IMR-90 (cell line): ENCODE measurements at regions not wholly inside any gene's neighbourhood (a gene's known extent, or its start where the extent isn't known, plus 50 kb on each side); places are given as distances from the start of the nearest gene placed in this dataset.

Source experiments
- ATAC-seq: fragments of 200-7000 bp; cut with Tn5 transposase; 2 replicates; pipeline ENCODE4 v1.9.1; 2020; ENCODE audit warnings: low read depth, mild to moderate bottlenecking, moderate library complexity
- BruUV-seq: library from RNA; stranded (reverse); fragments of 400-500 nt; replicated peaks from 2 replicates; lab custom pipeline; 2021; lab: Mats Ljungman, UMichigan
- CTCF ChIA-PET: fragments of 300-600 bp; formaldehyde crosslinking; extraction: SDS; loops from one replicate; lab custom pipeline; 2021; ENCODE audit warnings: antibody characterized with exemption; lab: Yijun Ruan, JAX
- POLR2A ChIA-PET: fragments of 300-600 bp; sonication (Branson Sonifier 250); formaldehyde crosslinking; loops from one replicate; lab custom pipeline; 2022; ENCODE audit warnings: antibody characterized with exemption; ENCODE audit not compliant: unreplicated experiment; lab: Charles Lee
- DNase-seq: peaks from one replicate; pipeline ENCODE4 v3.0.0; 2013
- H2AFZ ChIP-seq: replicated peaks from 2 replicates; pipeline ENCODE3; 2013; ENCODE audit warnings: low read length, mild to moderate bottlenecking; ENCODE audit not compliant: poor library complexity
- H2AK5ac ChIP-seq: 2 replicates; pipeline ENCODE4 v1.6.1; 2013; ENCODE audit warnings: low read depth, low read length, inconsistent platforms
- H2AK9ac ChIP-seq: replicated peaks from 2 replicates; pipeline ENCODE3; 2013; ENCODE audit warnings: mild to moderate bottlenecking, low read depth, low read length, moderate library complexity; ENCODE audit not compliant: poor library complexity
- H2BK120ac ChIP-seq: 2 replicates; pipeline ENCODE4 v1.6.1; 2013; ENCODE audit warnings: low read depth, low read length, inconsistent platforms
- H2BK15ac ChIP-seq: 3 replicates; pipeline ENCODE4 v1.6.1; 2013; ENCODE audit warnings: low read depth, low read length, inconsistent platforms
- H2BK20ac ChIP-seq: 2 replicates; pipeline ENCODE4 v1.6.1; 2013; ENCODE audit warnings: low read depth, mild to moderate bottlenecking, inconsistent platforms, low read length, moderate library complexity
- H2BK5ac ChIP-seq: 2 replicates; pipeline ENCODE4 v1.6.1; 2013; ENCODE audit warnings: mild to moderate bottlenecking, low read depth, low read length, inconsistent platforms; ENCODE audit not compliant: poor library complexity, severe bottlenecking
- H3K14ac ChIP-seq: replicated peaks from 2 replicates; pipeline ENCODE4 v1.6.1; 2013; ENCODE audit warnings: low read depth, low read length, inconsistent platforms
- H3K18ac ChIP-seq: 2 replicates; pipeline ENCODE4 v1.6.1; 2013; ENCODE audit warnings: low read depth, low read length, control low read depth
- H3K23ac ChIP-seq: 2 replicates; pipeline ENCODE4 v1.6.1; 2013; ENCODE audit warnings: low read depth, low read length, inconsistent platforms
- H3K27ac ChIP-seq: 2 replicates; pipeline ENCODE4 v1.5.1; 2013; ENCODE audit warnings: mild to moderate bottlenecking, control low read depth, low read length; ENCODE audit not compliant: insufficient read depth
- H3K27me3 ChIP-seq: 2 replicates; pipeline ENCODE4 v1.6.1; 2013; ENCODE audit warnings: low read length; ENCODE audit not compliant: control insufficient read depth, insufficient read depth
- H3K36me3 ChIP-seq: 2 replicates; pipeline ENCODE4 v1.6.1; 2013; ENCODE audit warnings: low read length, mixed read lengths; ENCODE audit not compliant: control insufficient read depth, insufficient read depth
- H3K4ac ChIP-seq: 2 replicates; pipeline ENCODE4 v1.6.1; 2013; ENCODE audit warnings: low read depth, low read length, inconsistent platforms
- H3K4me1 ChIP-seq: 2 replicates; pipeline ENCODE4 v1.6.1; 2013; ENCODE audit warnings: low read length, mixed read lengths; ENCODE audit not compliant: control insufficient read depth, insufficient read depth
- H3K4me2 ChIP-seq: 2 replicates; pipeline ENCODE4 v1.6.1; 2013; ENCODE audit warnings: low read depth, mild to moderate bottlenecking, control low read depth, low read length, moderate library complexity
- H3K4me3 ChIP-seq: 2 replicates; pipeline ENCODE4 v1.5.1; 2013; ENCODE audit warnings: low read depth, mild to moderate bottlenecking, control low read depth, low read length, moderate library complexity; ENCODE audit not compliant: insufficient read depth
- H3K56ac ChIP-seq: 2 replicates; pipeline ENCODE4 v1.6.1; 2013; ENCODE audit warnings: low read length, inconsistent platforms; ENCODE audit not compliant: insufficient read depth; ENCODE audit errors: extremely low read depth
- H3K79me1 ChIP-seq, 2 experiments: 2 replicates each; pipeline ENCODE4 v1.6.1; 2013; ENCODE audit warnings: low read length in 2 of 2, inconsistent platforms in 1 of 2, low read depth in 1 of 2
- H3K9ac ChIP-seq: 2 replicates; pipeline ENCODE4 v1.6.1; 2013; ENCODE audit warnings: low read depth, low read length, control low read depth
- H3K9me1 ChIP-seq: 2 replicates; pipeline ENCODE4 v1.6.1; 2013; ENCODE audit warnings: low read length, inconsistent platforms; ENCODE audit not compliant: insufficient read depth
- H3K9me3 ChIP-seq: 2 replicates; pipeline ENCODE4 v1.6.1; 2013; ENCODE audit warnings: low read length; ENCODE audit not compliant: control insufficient read depth, insufficient read depth
- H4K20me1 ChIP-seq: 2 replicates; pipeline ENCODE4 v1.6.1; 2013; ENCODE audit warnings: low read length, inconsistent platforms; ENCODE audit not compliant: insufficient read depth
- H4K5ac ChIP-seq: 2 replicates; pipeline ENCODE4 v1.6.1; 2013; ENCODE audit warnings: mild to moderate bottlenecking, low read depth, low read length, control low read depth
- H4K8ac ChIP-seq, 2 experiments: 2 replicates each; pipeline ENCODE4 v1.6.1; 2013; ENCODE audit warnings: low read depth in 2 of 2, low read length in 2 of 2, control low read depth in 1 of 2, inconsistent platforms in 1 of 2
- H4K91ac ChIP-seq: 2 replicates; pipeline ENCODE4 v1.6.1; 2013; ENCODE audit warnings: low read depth, low read length, inconsistent platforms; ENCODE audit not compliant: insufficient read depth
- BHLHE40 ChIP-seq: fragments of 150-350 bp; IDR thresholded peaks from 2 replicates; pipeline ENCODE4 v1.6.1; 2016; ENCODE audit warnings: mild to moderate bottlenecking, low read depth, low read length
- CEBPB ChIP-seq: IDR thresholded peaks from 2 replicates; pipeline ENCODE4 v1.6.1; 2012; ENCODE audit warnings: low read depth, low read length, improper control_type of control experiment
- CHD1 ChIP-seq: IDR thresholded peaks from 2 replicates; pipeline ENCODE4 v1.6.1; 2012; ENCODE audit warnings: low read depth, low read length, improper control_type of control experiment
- FOS ChIP-seq: fragments of 150-350 bp; IDR thresholded peaks from 2 replicates; pipeline ENCODE4 v1.6.1; 2016; ENCODE audit warnings: low read depth, low read length
- MAFK ChIP-seq: IDR thresholded peaks from 2 replicates; pipeline ENCODE4 v1.6.1; 2012; ENCODE audit warnings: low read depth, low read length, improper control_type of control experiment
- MAZ ChIP-seq: IDR thresholded peaks from 2 replicates; pipeline ENCODE4 v1.6.1; 2012; ENCODE audit warnings: low read depth, mild to moderate bottlenecking, low read length, improper control_type of control experiment, moderate library complexity, borderline replicate concordance
- MXI1 ChIP-seq: IDR thresholded peaks from 2 replicates; pipeline ENCODE4 v1.6.1; 2012; ENCODE audit warnings: low read depth, mild to moderate bottlenecking, low read length, moderate library complexity, borderline replicate concordance
- NFE2L2 ChIP-seq: fragments of 150-350 bp; IDR thresholded peaks from 2 replicates; pipeline ENCODE4 v1.6.1; 2016; ENCODE audit warnings: low read depth, mild to moderate bottlenecking, low read length
- POLR2A ChIP-seq: IDR thresholded peaks from 2 replicates; pipeline ENCODE4 v1.6.1; 2012; ENCODE audit warnings: mild to moderate bottlenecking, low read depth, low read length
- RCOR1 ChIP-seq: IDR thresholded peaks from 2 replicates; pipeline ENCODE4 v1.6.1; 2012; ENCODE audit warnings: mild to moderate bottlenecking, low read length, improper control_type of control experiment; ENCODE audit not compliant: insufficient replicate concordance
- RFX5 ChIP-seq: IDR thresholded peaks from 2 replicates; pipeline ENCODE4 v1.8.0; 2012; ENCODE audit warnings: low read depth, mild to moderate bottlenecking, low read length, moderate library complexity
- SMC3 ChIP-seq: fragments of 150-350 bp; IDR thresholded peaks from 2 replicates; pipeline ENCODE4 v1.6.1; 2016; ENCODE audit warnings: low read depth, mild to moderate bottlenecking, antibody characterized with exemption, low read length, moderate library complexity
- WGBS, 2 experiments: methylation state at CpG; one replicate each; pipeline versions ENCODE4 v1.1.5 to v1.1.7; 2013; ENCODE audit warnings: missing lambda C conversion rate in 2 of 2; ENCODE audit not compliant: insufficient read length in 1 of 2; ENCODE audit errors: extremely low coverage in 2 of 2; 5-methylcytosine and 5-hydroxymethylcytosine counted together
- dilution Hi-C: fragments of 300-500 bp; cut with HindIII; formaldehyde crosslinking; loops from one replicate; pipeline ENCODE4 v1.14.3; 2018; ENCODE audit warnings: low sequenced_read_pairs; ENCODE audit not compliant: unreplicated experiment
- in situ Hi-C: fragments of 300-500 bp; cut with MboI; formaldehyde crosslinking; loops from 3 replicates; pipeline ENCODE4 v1.14.3; 2019; ENCODE audit warnings: low sequenced_read_pairs, inconsistent platforms, mixed read lengths
- intact Hi-C: fragments of 100-400 bp; cut with micrococcal nuclease; formaldehyde crosslinking; loops from 2 replicates; pipeline ENCODE4 v1.10.0; 2022
- TF ChIP-seq, protein P1 (sequence below): fragments of 150-350 bp; IDR thresholded peaks from 2 replicates; pipeline ENCODE4 v1.6.1; 2017; ENCODE audit warnings: mild to moderate bottlenecking, antibody characterized with exemption, low read length, low read depth
- TF ChIP-seq, protein P2 (sequence below): fragments of 150-350 bp; IDR thresholded peaks from 2 replicates; pipeline ENCODE4 v1.6.1; 2016; ENCODE audit warnings: low read depth, mild to moderate bottlenecking, low read length, moderate library complexity, borderline replicate concordance
- TF ChIP-seq, protein P3 (sequence below): conservative IDR thresholded peaks from 2 replicates; pipeline ENCODE4 v1.5.1; 2012; ENCODE audit warnings: mild to moderate bottlenecking, low read depth, low read length, improper control_type of control experiment

DNA sequence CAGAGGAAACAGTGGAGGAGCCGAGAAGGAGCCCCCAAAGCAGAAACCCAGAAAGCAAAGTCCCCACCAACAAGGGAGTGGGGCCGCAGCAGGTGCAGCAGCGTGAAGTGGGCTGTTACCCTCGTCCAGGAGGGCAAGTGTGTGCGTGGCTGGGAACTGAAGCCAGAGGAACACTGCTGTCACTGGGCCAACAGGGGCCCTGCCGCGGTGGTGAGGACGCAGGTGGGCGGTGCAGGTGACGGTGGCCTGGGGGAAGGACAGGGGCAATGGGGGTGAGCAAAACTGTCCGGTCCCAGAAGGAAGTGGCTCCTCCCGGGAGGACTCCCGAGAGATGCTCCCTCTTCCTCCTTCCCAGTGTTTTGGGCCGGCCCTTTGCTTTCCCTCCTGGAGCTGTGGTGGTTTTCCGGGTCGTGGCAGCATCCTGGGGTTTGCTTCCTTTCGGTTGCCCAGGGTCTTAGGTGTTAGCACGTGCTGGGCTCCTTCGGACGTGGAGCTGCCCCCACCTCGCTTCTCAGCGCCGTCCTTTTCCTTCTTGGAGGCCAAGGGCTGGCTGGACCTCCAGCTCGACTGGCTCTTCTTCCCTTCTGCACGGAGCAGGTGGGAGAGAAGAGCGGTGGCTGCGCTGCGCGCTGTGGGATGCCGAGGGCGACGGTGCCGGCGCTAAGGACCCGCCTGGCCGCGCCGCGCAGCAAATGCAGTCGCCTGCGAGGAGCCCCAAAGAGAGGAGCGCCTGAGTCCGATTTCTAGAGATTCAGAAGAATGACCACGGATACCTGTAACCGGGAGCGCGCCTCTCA, 62.7 kb upstream of the SLC2A12 start:
- 47% methylated on average over 30 of the region's 47 CpGs; no CpG with 5 or more reads in 1 of the 2 experiments for WGBS, 2 experiments
- CTCF ChIA-PET, result interaction anchor here (0.5 kb wide), 1 partner anchor 710 kb away, joined by 3 read pairs; no protein-coding TSS in a partner anchor
- DNase-seq, result no peak
- TF ChIP-seq CEBPB, result no peak
- no peak for TF ChIP-seq FOS
- TF ChIP-seq NFE2L2, result no peak
- TF ChIP-seq POLR2A, result no peak
- TF ChIP-seq, protein P1, sequence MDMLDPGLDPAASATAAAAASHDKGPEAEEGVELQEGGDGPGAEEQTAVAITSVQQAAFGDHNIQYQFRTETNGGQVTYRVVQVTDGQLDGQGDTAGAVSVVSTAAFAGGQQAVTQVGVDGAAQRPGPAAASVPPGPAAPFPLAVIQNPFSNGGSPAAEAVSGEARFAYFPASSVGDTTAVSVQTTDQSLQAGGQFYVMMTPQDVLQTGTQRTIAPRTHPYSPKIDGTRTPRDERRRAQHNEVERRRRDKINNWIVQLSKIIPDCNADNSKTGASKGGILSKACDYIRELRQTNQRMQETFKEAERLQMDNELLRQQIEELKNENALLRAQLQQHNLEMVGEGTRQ, result no peak
- TF ChIP-seq RCOR1, result no peak
- TF ChIP-seq, protein P2, sequence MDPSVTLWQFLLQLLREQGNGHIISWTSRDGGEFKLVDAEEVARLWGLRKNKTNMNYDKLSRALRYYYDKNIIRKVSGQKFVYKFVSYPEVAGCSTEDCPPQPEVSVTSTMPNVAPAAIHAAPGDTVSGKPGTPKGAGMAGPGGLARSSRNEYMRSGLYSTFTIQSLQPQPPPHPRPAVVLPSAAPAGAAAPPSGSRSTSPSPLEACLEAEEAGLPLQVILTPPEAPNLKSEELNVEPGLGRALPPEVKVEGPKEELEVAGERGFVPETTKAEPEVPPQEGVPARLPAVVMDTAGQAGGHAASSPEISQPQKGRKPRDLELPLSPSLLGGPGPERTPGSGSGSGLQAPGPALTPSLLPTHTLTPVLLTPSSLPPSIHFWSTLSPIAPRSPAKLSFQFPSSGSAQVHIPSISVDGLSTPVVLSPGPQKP, result no peak
- TF ChIP-seq CHD1, result no peak
- no peak for TF ChIP-seq MAFK
- TF ChIP-seq BHLHE40, result no peak
- TF ChIP-seq RFX5, result no peak
- TF ChIP-seq, protein P3, sequence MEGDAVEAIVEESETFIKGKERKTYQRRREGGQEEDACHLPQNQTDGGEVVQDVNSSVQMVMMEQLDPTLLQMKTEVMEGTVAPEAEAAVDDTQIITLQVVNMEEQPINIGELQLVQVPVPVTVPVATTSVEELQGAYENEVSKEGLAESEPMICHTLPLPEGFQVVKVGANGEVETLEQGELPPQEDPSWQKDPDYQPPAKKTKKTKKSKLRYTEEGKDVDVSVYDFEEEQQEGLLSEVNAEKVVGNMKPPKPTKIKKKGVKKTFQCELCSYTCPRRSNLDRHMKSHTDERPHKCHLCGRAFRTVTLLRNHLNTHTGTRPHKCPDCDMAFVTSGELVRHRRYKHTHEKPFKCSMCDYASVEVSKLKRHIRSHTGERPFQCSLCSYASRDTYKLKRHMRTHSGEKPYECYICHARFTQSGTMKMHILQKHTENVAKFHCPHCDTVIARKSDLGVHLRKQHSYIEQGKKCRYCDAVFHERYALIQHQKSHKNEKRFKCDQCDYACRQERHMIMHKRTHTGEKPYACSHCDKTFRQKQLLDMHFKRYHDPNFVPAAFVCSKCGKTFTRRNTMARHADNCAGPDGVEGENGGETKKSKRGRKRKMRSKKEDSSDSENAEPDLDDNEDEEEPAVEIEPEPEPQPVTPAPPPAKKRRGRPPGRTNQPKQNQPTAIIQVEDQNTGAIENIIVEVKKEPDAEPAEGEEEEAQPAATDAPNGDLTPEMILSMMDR, result no peak
- no peak for TF ChIP-seq MAZ
- TF ChIP-seq MXI1, result no peak
- TF ChIP-seq SMC3, result no peak

More for the DNA sequence above, 62.7 kb upstream of the SLC2A12 start:
- no peak overlapping the region for H2BK120ac ChIP-seq
- no peak overlapping the region for H3K23ac ChIP-seq
- H3K18ac ChIP-seq, result no peak overlapping the region
- H3K9me1 ChIP-seq, result no peaks in the 10 kb centered on the region; the same call in 1 of the 2 replicates
- in situ Hi-C loops (no loop called here), intact Hi-C loops (no loop called here), dilution Hi-C loops (no loop called here)
- no peak overlapping the region for H3K4me3 ChIP-seq
- no TSS peak for BruUV-seq
- H4K5ac ChIP-seq, result no peak overlapping the region
- H2BK20ac ChIP-seq, result no peak overlapping the region
- H3K4me1 ChIP-seq, result peaks cover 4% of the 10 kb centered on the region
- no peak overlapping the region for H3K14ac ChIP-seq
- no peak overlapping the region for H3K4me2 ChIP-seq
- no peak overlapping the region for H3K9ac ChIP-seq
- H2BK15ac ChIP-seq, result no peak overlapping the region
- no peak overlapping the region for H2AK9ac ChIP-seq
- H3K79me1 ChIP-seq, result no peaks in the 10 kb centered on the region
- no peaks in the 10 kb centered on the region for H3K9me3 ChIP-seq
- H3K36me3 ChIP-seq, result no peaks in the 10 kb centered on the region
- no peaks in the 10 kb centered on the region for H4K20me1 ChIP-seq
- POLR2A ChIA-PET, result no interaction called here
- no peaks in the 10 kb centered on the region for H3K27me3 ChIP-seq
- no peak for ATAC-seq
- H3K27ac ChIP-seq, result no peak overlapping the region
- H2AK5ac ChIP-seq, result no peak overlapping the region
- H4K91ac ChIP-seq, result no peak overlapping the region
- no peak overlapping the region; the same call in 1 of the 2 replicates for H3K4ac ChIP-seq
- H3K56ac ChIP-seq, result no peak overlapping the region
- H2BK5ac ChIP-seq, result no peak overlapping the region
- H2AFZ ChIP-seq, result peak overlapping the region; percentile 67
- no peak overlapping the region for H4K8ac ChIP-seq
